Left cardiac atrium (tissue), 4 donors: ENCODE measurements at regions not wholly inside any gene's neighbourhood (a gene's known extent, or its start where the extent isn't known, plus 50 kb on each side); places are given as distances from the start of the nearest gene placed in this dataset.
"Not testable (repeated sequence)": the region's sequence is repeated elsewhere in the genome, so short reads cannot be mapped to it uniquely, and the experiment has no call there.

Experiments used
- ATAC-seq, 2 donors: fragments of 200-7000 bp; cut with Tn5 transposase; one replicate each; pipeline ENCODE4 v1.9.1; 2020; ENCODE audit warnings: mild to moderate bottlenecking in 2 of 2, moderate library complexity in 2 of 2
- DNase-seq: peaks from one replicate; pipeline ENCODE4 v3.0.0-alpha.2; 2020
- intact Hi-C, 2 donors: fragments of 100-400 bp; cut with DNase I; formaldehyde crosslinking; loops; one replicate each; pipeline versions ENCODE4 v1.14.1 to v1.15.1; 2022 to 2023
- donor health status: DM: no; HTN: yes; CAD: no.
- donor health status: DM: no; HTN: yes; CAD: no; lungs with severe emphysema.
- donor health status: DM: yes; HTN: yes; CAD: no.
- donor health status: Dilated cardiomyopathy.

- no peak for ATAC-seq
- intact Hi-C loops = no loop called here
- DNase-seq = no peak
These were observed 473.4 kb downstream of the SLITRK5 start for GRCh38 chr13:88144580-88144979.

GRCh38 chr13:88153353-88153752 is 482.2 kb downstream of the SLITRK5 start:
- intact Hi-C loops = no loop called here
- ATAC-seq (no peak), DNase-seq (no peak)

- ATAC-seq = no peak
- intact Hi-C loops = no loop called here
These were observed 482.8 kb downstream of the SLITRK5 start for GRCh38 chr13:88154001-88154400.

GRCh38 chr13:88162076-88162702 is 491.0 kb downstream of the SLITRK5 start:
- no peak for DNase-seq
- intact Hi-C loops = no loop called here
- ATAC-seq = no peak

More at GRCh38 chr13:88154001-88154400, 482.8 kb downstream of the SLITRK5 start:
- no peak for DNase-seq

- intact Hi-C loops = no loop called here
- ATAC-seq = no peak
- no peak for DNase-seq
These were observed 505.1 kb downstream of the SLITRK5 start for GRCh38 chr13:88176231-88176630.

- no peak for DNase-seq
- intact Hi-C loops = no loop called here
- ATAC-seq = no peak
These were observed 512.3 kb downstream of the SLITRK5 start for GRCh38 chr13:88183440-88183839.

GRCh38 chr13:88188986-88189385 is 517.8 kb downstream of the SLITRK5 start:
- ATAC-seq (no peak), DNase-seq (no peak)
- intact Hi-C loops = no loop called here

GRCh38 chr13:88189728-88190127 is 518.6 kb downstream of the SLITRK5 start:
- DNase-seq (no peak), ATAC-seq (no peak)
- intact Hi-C loops = no loop called here

- ATAC-seq (no peak), DNase-seq (no peak)
- intact Hi-C loops = no loop called here
These were observed 524.9 kb downstream of the SLITRK5 start for GRCh38 chr13:88196106-88196505.

GRCh38 chr13:88217372-88217771 is 546.2 kb downstream of the SLITRK5 start:
- no peak for ATAC-seq
- intact Hi-C loops = no loop called here
- no peak for DNase-seq

- intact Hi-C loops = no loop called here
- DNase-seq (no peak), ATAC-seq (no peak)
These were observed 546.7 kb downstream of the SLITRK5 start for GRCh38 chr13:88217883-88218282.

- ATAC-seq = no peak
- intact Hi-C loops = no loop called here
These were observed 552.8 kb downstream of the SLITRK5 start for GRCh38 chr13:88223958-88224357.

GRCh38 chr13:88235441-88235840 is 564.3 kb downstream of the SLITRK5 start:
- ATAC-seq (no peak), DNase-seq (no peak)
- intact Hi-C loops = no loop called here

More at GRCh38 chr13:88223958-88224357, 552.8 kb downstream of the SLITRK5 start:
- no peak for DNase-seq

- intact Hi-C loops = no loop called here
- ATAC-seq (no peak), DNase-seq (no peak)
These were observed 575.1 kb downstream of the SLITRK5 start for GRCh38 chr13:88246239-88246638.

- DNase-seq = no peak
- intact Hi-C loops = no loop called here
- ATAC-seq = no peak
These were observed 577.2 kb downstream of the SLITRK5 start for GRCh38 chr13:88248393-88248792.

GRCh38 chr13:88257706-88258105 is 586.5 kb downstream of the SLITRK5 start:
- no peak for ATAC-seq
- intact Hi-C loops = no loop called here
- DNase-seq = no peak

GRCh38 chr13:88263808-88264207 is 592.6 kb downstream of the SLITRK5 start:
- no peak for DNase-seq
- no peak for ATAC-seq
- intact Hi-C loops = no loop called here

- intact Hi-C loops = no loop called here
- no peak for ATAC-seq
- no peak for DNase-seq
These were observed 610.7 kb downstream of the SLITRK5 start for GRCh38 chr13:88281841-88282240.

GRCh38 chr13:88285329-88285728 is 614.2 kb downstream of the SLITRK5 start:
- DNase-seq = no peak
- intact Hi-C loops = no loop called here
- no peak for ATAC-seq

GRCh38 chr13:88288326-88288725 is 617.2 kb downstream of the SLITRK5 start:
- intact Hi-C loops = no loop called here
- no peak for DNase-seq
- ATAC-seq = no peak

- DNase-seq, ATAC-seq, intact Hi-C loops: not testable (repeated sequence)
These were observed 620.6 kb downstream of the SLITRK5 start for GRCh38 chr13:88291731-88292130.

GRCh38 chr13:88294368-88294767 is 623.2 kb downstream of the SLITRK5 start:
- ATAC-seq (no peak), DNase-seq (no peak)
- intact Hi-C loops = no loop called here
